ENCODE measurements at regions not wholly inside any gene's neighbourhood (a gene's known extent, or its start where the extent isn't known, plus 50 kb on each side); places are given as distances from the start of the nearest gene placed in this dataset.

DNA sequence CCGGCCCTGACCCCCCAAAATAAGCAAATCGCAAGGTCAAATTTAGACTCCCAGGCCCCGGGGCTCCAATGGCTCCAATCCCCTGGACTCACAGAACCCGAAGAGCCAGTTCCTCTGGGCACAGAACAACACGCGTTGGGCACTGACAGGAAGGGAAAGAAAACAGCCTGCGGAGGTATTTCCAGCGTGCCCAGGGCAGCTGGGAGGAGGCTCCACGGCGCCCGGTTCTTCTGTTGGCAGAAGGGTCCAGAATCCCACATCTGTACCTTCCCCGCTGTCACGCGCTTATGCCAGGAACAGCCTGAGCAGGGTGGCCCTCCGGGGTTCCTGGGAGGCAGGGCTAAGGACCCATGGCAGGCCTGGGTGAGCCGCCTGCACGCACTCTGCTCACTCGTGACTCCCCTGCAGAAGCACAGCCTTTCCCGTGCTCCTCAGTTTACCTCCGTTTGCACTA is 85.5 kb downstream of the RIPK4 start:
- peaks cover 3% of the 10 kb centered on the region for H3K4me1 ChIP-seq

GRCh38 chr21:41680444-41681347 is 86.2 kb downstream of the RIPK4 start:
- Histone ChIP-seq H3K4me2 (ENCODE audit: low read length) (no peak overlapping the region), H3K4me1 (no peaks in the 10 kb centered on the region), H3K4me3 (ENCODE audit: low read depth, low read length) (no peak overlapping the region), H3K79me2 (no peaks in the 10 kb centered on the region), H3K27me3 (ENCODE audit: control insufficient read depth, insufficient read depth, low read length) (no peaks in the 10 kb centered on the region), H3K9ac (no peak overlapping the region), H3K27ac (no peak overlapping the region), H3K36me3 (ENCODE audit: control insufficient read depth, insufficient read depth, low read length) (no peaks in the 10 kb centered on the region), H3K9me3 (ENCODE audit: control insufficient read depth, low read length) (no peaks in the 10 kb centered on the region), H2AFZ (no peak overlapping the region)
- TF ChIP-seq, protein P1, sequence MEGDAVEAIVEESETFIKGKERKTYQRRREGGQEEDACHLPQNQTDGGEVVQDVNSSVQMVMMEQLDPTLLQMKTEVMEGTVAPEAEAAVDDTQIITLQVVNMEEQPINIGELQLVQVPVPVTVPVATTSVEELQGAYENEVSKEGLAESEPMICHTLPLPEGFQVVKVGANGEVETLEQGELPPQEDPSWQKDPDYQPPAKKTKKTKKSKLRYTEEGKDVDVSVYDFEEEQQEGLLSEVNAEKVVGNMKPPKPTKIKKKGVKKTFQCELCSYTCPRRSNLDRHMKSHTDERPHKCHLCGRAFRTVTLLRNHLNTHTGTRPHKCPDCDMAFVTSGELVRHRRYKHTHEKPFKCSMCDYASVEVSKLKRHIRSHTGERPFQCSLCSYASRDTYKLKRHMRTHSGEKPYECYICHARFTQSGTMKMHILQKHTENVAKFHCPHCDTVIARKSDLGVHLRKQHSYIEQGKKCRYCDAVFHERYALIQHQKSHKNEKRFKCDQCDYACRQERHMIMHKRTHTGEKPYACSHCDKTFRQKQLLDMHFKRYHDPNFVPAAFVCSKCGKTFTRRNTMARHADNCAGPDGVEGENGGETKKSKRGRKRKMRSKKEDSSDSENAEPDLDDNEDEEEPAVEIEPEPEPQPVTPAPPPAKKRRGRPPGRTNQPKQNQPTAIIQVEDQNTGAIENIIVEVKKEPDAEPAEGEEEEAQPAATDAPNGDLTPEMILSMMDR (IDR thresholded peaks at IDR 0.05): no peak

More for the DNA sequence above, 85.5 kb downstream of the RIPK4 start:
- H3K4me2 ChIP-seq (ENCODE audit: low read length): no peak overlapping the region
- H3K9ac ChIP-seq: no peak overlapping the region
- H3K36me3 ChIP-seq (ENCODE audit: control insufficient read depth, insufficient read depth, low read length): no peaks in the 10 kb centered on the region
- H2AFZ ChIP-seq: no peak overlapping the region
- no peaks in the 10 kb centered on the region for H3K27me3 ChIP-seq (ENCODE audit: control insufficient read depth, insufficient read depth, low read length)
- H3K79me2 ChIP-seq: no peaks in the 10 kb centered on the region
- H3K27ac ChIP-seq: no peak overlapping the region
- H3K9me3 ChIP-seq (ENCODE audit: control insufficient read depth, low read length): no peaks in the 10 kb centered on the region
- H3K4me3 ChIP-seq (ENCODE audit: low read depth, low read length): no peak overlapping the region
- TF ChIP-seq, protein P1 (IDR thresholded peaks at IDR 0.05): no peak

DNA sequence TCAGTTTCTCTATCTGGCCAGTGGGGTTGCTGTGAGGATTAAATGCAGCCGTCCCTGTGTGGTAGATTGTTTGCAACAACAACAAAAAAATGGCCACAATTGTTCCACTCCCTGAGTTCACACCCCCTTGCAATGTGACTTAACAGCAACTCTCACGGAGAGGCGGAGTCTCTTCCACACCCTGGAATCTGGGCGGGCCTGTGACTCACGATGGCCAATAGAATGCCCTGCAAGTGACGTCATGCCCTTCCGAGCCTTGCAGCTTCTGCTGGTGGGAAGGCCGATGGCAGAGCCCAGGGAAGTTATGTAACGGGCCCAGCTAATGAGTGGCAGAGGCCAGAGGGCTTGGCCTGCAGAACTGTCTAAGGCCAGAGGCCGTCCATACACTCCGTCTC is 87.9 kb downstream of the RIPK4 start:
- TF ChIP-seq, protein P1 (IDR thresholded peaks at IDR 0.05): no peak
- Histone ChIP-seq H2AFZ (no peak overlapping the region), H3K36me3 (ENCODE audit: control insufficient read depth, insufficient read depth, low read length) (no peaks in the 10 kb centered on the region), H3K79me2 (no peaks in the 10 kb centered on the region), H3K9ac (no peak overlapping the region), H3K9me3 (ENCODE audit: control insufficient read depth, low read length) (no peaks in the 10 kb centered on the region), H3K27me3 (ENCODE audit: control insufficient read depth, insufficient read depth, low read length) (no peaks in the 10 kb centered on the region), H3K4me3 (ENCODE audit: low read depth, low read length) (no peak overlapping the region), H3K4me2 (ENCODE audit: low read length) (peak overlapping the region; percentile 9), H3K27ac (no peak overlapping the region), H3K4me1 (no peaks in the 10 kb centered on the region)

GRCh38 chr21:41678016-41678923 is 88.6 kb downstream of the RIPK4 start:
- H3K4me3 ChIP-seq (ENCODE audit: low read depth, low read length): no peak overlapping the region
- H3K36me3 ChIP-seq (ENCODE audit: control insufficient read depth, insufficient read depth, low read length): no peaks in the 10 kb centered on the region
- H3K27ac ChIP-seq: no peak overlapping the region
- H3K9ac ChIP-seq: no peak overlapping the region
- TF ChIP-seq, protein P1 (IDR thresholded peaks at IDR 0.05): no peak
- H3K9me3 ChIP-seq (ENCODE audit: control insufficient read depth, low read length): no peaks in the 10 kb centered on the region
- no peaks in the 10 kb centered on the region for H3K4me1 ChIP-seq
- H3K4me2 ChIP-seq (ENCODE audit: low read length): peak overlapping the region; percentile 9
- H3K27me3 ChIP-seq (ENCODE audit: control insufficient read depth, insufficient read depth, low read length): no peaks in the 10 kb centered on the region
- no peaks in the 10 kb centered on the region for H3K79me2 ChIP-seq
- H2AFZ ChIP-seq: no peak overlapping the region

All from parathyroid adenoma (tissue), 2 donors.